SJCRH30 (cell line): ENCODE measurements at regions not wholly inside any gene's neighbourhood (a gene's known extent, or its start where the extent isn't known, plus 50 kb on each side); places are given as distances from the start of the nearest gene placed in this dataset.

Source experiments
- DNase-seq, 2 experiments: peaks; one replicate each; pipeline ENCODE4 v3.0.0-alpha.2; 2015 to 2020
- H3K27ac ChIP-seq: fragments of 250-450 bp; sonication (Bioruptor Pico); 2 replicates; pipeline ENCODE4 v1.5.1; 2020; ENCODE audit warnings: mild to moderate bottlenecking, moderate library complexity
- H3K27me3 ChIP-seq: fragments of 250-450 bp; sonication (Bioruptor Pico); 2 replicates; pipeline ENCODE4 v1.5.1; 2020; ENCODE audit warnings: mild to moderate bottlenecking, moderate library complexity
- H3K36me3 ChIP-seq: fragments of 250-450 bp; sonication (Bioruptor Pico); 2 replicates; pipeline ENCODE4 v1.5.1; 2020; ENCODE audit warnings: mild to moderate bottlenecking, moderate library complexity
- H3K4me1 ChIP-seq: fragments of 250-450 bp; sonication (Bioruptor Pico); 2 replicates; pipeline ENCODE4 v1.5.1; 2020; ENCODE audit warnings: mild to moderate bottlenecking, moderate library complexity
- H3K4me3 ChIP-seq: fragments of 250-450 bp; sonication (Bioruptor Pico); 2 replicates; pipeline ENCODE4 v1.5.1; 2020; ENCODE audit warnings: mild to moderate bottlenecking, moderate library complexity
- H3K9me3 ChIP-seq: fragments of 250-450 bp; sonication (Bioruptor Pico); replicated peaks from 2 replicates; pipeline ENCODE4 v1.5.1; 2020; ENCODE audit warnings: mild to moderate bottlenecking, moderate library complexity

GRCh38 chr5:54895816-54896341 is 89.5 kb downstream of the ESM1 start:
- Histone ChIP-seq H3K4me3 (no peak overlapping the region), H3K4me1 (no peaks in the 10 kb centered on the region), H3K27me3 (no peaks in the 10 kb centered on the region), H3K27ac (no peak overlapping the region), H3K9me3 (no peaks in the 10 kb centered on the region), H3K36me3 (no peaks in the 10 kb centered on the region)
- DNase-seq, result peak; percentile 32 to 67

- no peak overlapping the region for H3K4me3 ChIP-seq
- no peak overlapping the region for H3K27ac ChIP-seq
- DNase-seq, result no peak
- no peaks in the 10 kb centered on the region for H3K9me3 ChIP-seq
- peaks cover 5% of the 10 kb centered on the region for H3K4me1 ChIP-seq
- H3K27me3 ChIP-seq, result no peaks in the 10 kb centered on the region
- H3K36me3 ChIP-seq, result no peaks in the 10 kb centered on the region
Observed at GRCh38 chr5:54894957-54895815, 90.2 kb downstream of the ESM1 start.

GRCh38 chr5:54889826-54890225 is 95.6 kb downstream of the ESM1 start:
- no peak overlapping the region for H3K4me3 ChIP-seq
- no peaks in the 10 kb centered on the region; the same call in 1 of the 2 replicates for H3K9me3 ChIP-seq
- DNase-seq, result peak in 1 of 2 experiments; percentile 41
- no peak overlapping the region for H3K27ac ChIP-seq
- peaks cover 21% of the 10 kb centered on the region for H3K4me1 ChIP-seq
- H3K27me3 ChIP-seq, result no peaks in the 10 kb centered on the region
- H3K36me3 ChIP-seq, result no peaks in the 10 kb centered on the region

- no peak overlapping the region for H3K27ac ChIP-seq
- H3K4me3 ChIP-seq, result no peak overlapping the region
- peaks cover 30% of the 10 kb centered on the region for H3K4me1 ChIP-seq
- no peak for DNase-seq
- no peaks in the 10 kb centered on the region; the same call in 1 of the 2 replicates for H3K9me3 ChIP-seq
- no peaks in the 10 kb centered on the region for H3K27me3 ChIP-seq
- H3K36me3 ChIP-seq, result no peaks in the 10 kb centered on the region
Observed at GRCh38 chr5:54887663-54888062, 97.7 kb downstream of the ESM1 start.

- H3K27ac ChIP-seq, result no peak overlapping the region
- no peaks in the 10 kb centered on the region for H3K27me3 ChIP-seq
- no peaks in the 10 kb centered on the region; the same call in 1 of the 2 replicates for H3K9me3 ChIP-seq
- no peaks in the 10 kb centered on the region for H3K36me3 ChIP-seq
- H3K4me3 ChIP-seq, result no peak overlapping the region
- peaks cover 30% of the 10 kb centered on the region for H3K4me1 ChIP-seq
- no peak for DNase-seq
Observed at GRCh38 chr5:54886866-54887265, 98.5 kb downstream of the ESM1 start.

- no peak overlapping the region for H3K4me3 ChIP-seq
- H3K4me1 ChIP-seq, result peaks cover 30% of the 10 kb centered on the region
Observed at GRCh38 chr5:54885636-54886035, 99.8 kb downstream of the ESM1 start.

GRCh38 chr5:54884195-54884536 is 101.2 kb downstream of the ESM1 start:
- Histone ChIP-seq H3K27me3 (no peaks in the 10 kb centered on the region), H3K36me3 (no peaks in the 10 kb centered on the region), H3K27ac (no peak overlapping the region), H3K4me3 (no peak overlapping the region), H3K4me1 (peaks cover 17% of the 10 kb centered on the region), H3K9me3 (peaks cover 3% of the 10 kb centered on the region; the same call in 1 of the 2 replicates)
- no peak for DNase-seq

More at GRCh38 chr5:54885636-54886035, 99.8 kb downstream of the ESM1 start:
- DNase-seq, result no peak
- no peaks in the 10 kb centered on the region for H3K36me3 ChIP-seq
- peaks cover 3% of the 10 kb centered on the region; the same call in 1 of the 2 replicates for H3K9me3 ChIP-seq
- H3K27ac ChIP-seq, result no peak overlapping the region
- no peaks in the 10 kb centered on the region for H3K27me3 ChIP-seq

- H3K9me3 ChIP-seq, result peaks cover 3% of the 10 kb centered on the region; the same call in 1 of the 2 replicates
- no peaks in the 10 kb centered on the region for H3K36me3 ChIP-seq
- peak; percentile 83 to 87 for DNase-seq
- H3K4me3 ChIP-seq, result no peak overlapping the region; the same call in 1 of the 2 replicates
- H3K4me1 ChIP-seq, result peaks cover 13% of the 10 kb centered on the region
- H3K27ac ChIP-seq, result peak overlapping the region; percentile 86
- no peaks in the 10 kb centered on the region for H3K27me3 ChIP-seq
Observed at GRCh38 chr5:54883374-54884194, 101.8 kb downstream of the ESM1 start.

- peak overlapping the region; percentile 86 for H3K27ac ChIP-seq
- peaks cover 10% of the 10 kb centered on the region for H3K4me1 ChIP-seq
- peak; percentile 22 to 38 for DNase-seq
Observed at GRCh38 chr5:54882841-54883240, 102.6 kb downstream of the ESM1 start.

GRCh38 chr5:54882101-54882500 is 103.3 kb downstream of the ESM1 start:
- Histone ChIP-seq H3K36me3 (no peaks in the 10 kb centered on the region), H3K9me3 (peaks cover 3% of the 10 kb centered on the region; the same call in 1 of the 2 replicates), H3K4me1 (peaks cover 10% of the 10 kb centered on the region), H3K27me3 (no peaks in the 10 kb centered on the region), H3K4me3 (no peak overlapping the region), H3K27ac (no peak overlapping the region)
- no peak for DNase-seq

More at GRCh38 chr5:54882841-54883240, 102.6 kb downstream of the ESM1 start:
- no peak overlapping the region; the same call in 1 of the 2 replicates for H3K4me3 ChIP-seq
- H3K9me3 ChIP-seq, result peaks cover 3% of the 10 kb centered on the region; the same call in 1 of the 2 replicates
- no peaks in the 10 kb centered on the region for H3K27me3 ChIP-seq
- no peaks in the 10 kb centered on the region for H3K36me3 ChIP-seq

- H3K4me1 ChIP-seq, result peaks cover 10% of the 10 kb centered on the region
- DNase-seq, result no peak
- no peaks in the 10 kb centered on the region for H3K27me3 ChIP-seq
- no peak overlapping the region for H3K27ac ChIP-seq
- H3K4me3 ChIP-seq, result no peak overlapping the region
- H3K9me3 ChIP-seq, result peaks cover 3% of the 10 kb centered on the region; the same call in 1 of the 2 replicates
- no peaks in the 10 kb centered on the region for H3K36me3 ChIP-seq
Observed at GRCh38 chr5:54881286-54882005, 103.9 kb downstream of the ESM1 start.

- 0 out of 2 replicates have a peak, but pooled peaks cover 3% of the 10 kb centered on the region for H3K9me3 ChIP-seq
- H3K4me1 ChIP-seq, result peaks cover 11% of the 10 kb centered on the region; the same call in 1 of the 2 replicates
- no peaks in the 10 kb centered on the region; the same call in 1 of the 2 replicates for H3K27me3 ChIP-seq
- H3K27ac ChIP-seq, result no peak overlapping the region
- H3K36me3 ChIP-seq, result no peaks in the 10 kb centered on the region
- no peak for DNase-seq
- H3K4me3 ChIP-seq, result no peak overlapping the region
Observed at GRCh38 chr5:54876976-54877375, 108.4 kb downstream of the ESM1 start.

GRCh38 chr5:54876556-54876955 is 108.8 kb downstream of the ESM1 start:
- H3K4me3 ChIP-seq, result no peak overlapping the region
- H3K27ac ChIP-seq, result no peak overlapping the region
- DNase-seq, result no peak
- no peaks in the 10 kb centered on the region; the same call in 1 of the 2 replicates for H3K27me3 ChIP-seq
- H3K9me3 ChIP-seq, result 0 out of 2 replicates have a peak, but pooled peaks cover 3% of the 10 kb centered on the region
- H3K4me1 ChIP-seq, result peaks cover 12% of the 10 kb centered on the region; the same call in 1 of the 2 replicates
- no peaks in the 10 kb centered on the region for H3K36me3 ChIP-seq
